GM11168 (cell line): ENCODE measurements at regions not wholly inside any gene's neighbourhood (a gene's known extent, or its start where the extent isn't known, plus 50 kb on each side); places are given as distances from the start of the nearest gene placed in this dataset.

Experiments used
- in situ Hi-C: fragments of 300-500 bp; cut with MboI; formaldehyde crosslinking; loops from one replicate; pipeline ENCODE4 v1.12.0; 2022; ENCODE audit warnings: low sequenced_read_pairs; ENCODE audit not compliant: unreplicated experiment

GRCh38 chr15:36278219-36278618 lies 301.2 kb upstream of the CDIN1 start:
- in situ Hi-C loops = no loop called here

GRCh38 chr15:36282821-36283220 lies 296.6 kb upstream of the CDIN1 start:
- in situ Hi-C loops = no loop called here

- in situ Hi-C loops = no loop called here
Observed at GRCh38 chr15:36284911-36285310, 294.5 kb upstream of the CDIN1 start.

- in situ Hi-C loops = no loop called here
Observed at GRCh38 chr15:36291501-36291900, 287.9 kb upstream of the CDIN1 start.

- in situ Hi-C loops = no loop called here
Observed at GRCh38 chr15:36294359-36294758, 285.1 kb upstream of the CDIN1 start.

GRCh38 chr15:36301947-36302346 lies 277.5 kb upstream of the CDIN1 start:
- in situ Hi-C loops = no loop called here

- in situ Hi-C loops = no loop called here
Observed at GRCh38 chr15:36313021-36313420, 266.4 kb upstream of the CDIN1 start.

- in situ Hi-C loops = no loop called here
Observed at GRCh38 chr15:36313736-36314280, 265.6 kb upstream of the CDIN1 start.

- in situ Hi-C loops = no loop called here
Observed at GRCh38 chr15:36315649-36316048, 263.8 kb upstream of the CDIN1 start.

- in situ Hi-C loops = no loop called here
Observed at GRCh38 chr15:36323615-36324014, 255.8 kb upstream of the CDIN1 start.

- in situ Hi-C loops = no loop called here
Observed at GRCh38 chr15:36325206-36325605, 254.2 kb upstream of the CDIN1 start.

GRCh38 chr15:36329592-36329991 lies 249.8 kb upstream of the CDIN1 start:
- in situ Hi-C loops = no loop called here

GRCh38 chr15:36330598-36330997 lies 248.8 kb upstream of the CDIN1 start:
- in situ Hi-C loops = no loop called here

GRCh38 chr15:36331531-36332275 lies 247.7 kb upstream of the CDIN1 start:
- in situ Hi-C loops = no loop called here

GRCh38 chr15:36332301-36332700 lies 247.1 kb upstream of the CDIN1 start:
- in situ Hi-C loops = no loop called here

GRCh38 chr15:36332896-36333295 lies 246.5 kb upstream of the CDIN1 start:
- in situ Hi-C loops = no loop called here

GRCh38 chr15:36334059-36334458 lies 245.4 kb upstream of the CDIN1 start:
- in situ Hi-C loops = no loop called here

- in situ Hi-C loops = no loop called here
Observed at GRCh38 chr15:36335224-36335623, 244.2 kb upstream of the CDIN1 start.

- in situ Hi-C loops = no loop called here
Observed at GRCh38 chr15:36335659-36336058, 243.8 kb upstream of the CDIN1 start.

GRCh38 chr15:36344887-36345286 lies 234.5 kb upstream of the CDIN1 start:
- in situ Hi-C loops = no loop called here

GRCh38 chr15:36347272-36347858 lies 232.1 kb upstream of the CDIN1 start:
- in situ Hi-C loops = no loop called here

- in situ Hi-C loops = no loop called here
Observed at GRCh38 chr15:36356466-36356865, 223.0 kb upstream of the CDIN1 start.
